ENCODE measurements at regions not wholly inside any gene's neighbourhood (a gene's known extent, or its start where the extent isn't known, plus 50 kb on each side); places are given as distances from the start of the nearest gene placed in this dataset.

DNA sequence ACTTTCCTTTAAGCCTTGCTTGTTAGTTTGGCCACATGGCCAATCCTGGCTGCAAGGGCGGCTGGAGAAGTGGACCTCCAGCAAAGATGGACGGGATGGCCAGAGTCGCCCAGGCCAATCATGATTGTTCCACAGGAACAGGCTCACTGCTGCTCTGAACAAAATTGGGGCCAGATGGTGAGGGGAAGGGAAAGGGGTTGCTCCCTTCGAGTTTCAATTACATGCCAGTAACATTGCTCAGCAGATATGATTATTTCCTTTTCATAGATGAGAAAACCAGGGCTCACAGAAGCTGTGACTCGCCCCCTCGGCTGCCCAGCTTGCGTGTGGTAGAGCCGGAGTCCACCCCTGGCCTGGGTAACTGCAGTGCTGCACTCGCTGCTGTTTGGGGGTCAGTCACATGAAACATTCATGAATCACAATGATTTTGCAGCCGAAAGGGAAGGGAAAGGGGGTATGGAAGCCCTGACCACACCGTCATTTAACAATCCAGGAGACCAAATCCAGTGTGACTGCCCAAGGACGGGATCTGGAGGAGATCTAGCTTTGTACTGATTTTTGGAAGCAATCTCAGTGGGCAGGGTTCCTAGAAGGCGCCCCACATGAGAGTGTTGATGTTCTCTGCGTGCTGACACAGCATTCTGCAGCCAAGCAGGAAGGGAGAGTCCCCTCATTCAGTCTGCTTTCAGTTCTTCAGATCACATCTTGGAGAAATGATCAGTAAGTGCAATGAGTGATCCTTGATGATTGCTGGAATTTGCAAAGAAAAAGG is 77.3 kb upstream of the MSX1 start:
- Mint-ChIP-seq H3K27ac (no peak overlapping the region), H3K4me1 (ENCODE audit: low read depth) (no peaks in the 10 kb centered on the region), H3K9me3 (peaks cover 13% of the 10 kb centered on the region), H3K36me3 (ENCODE audit: low read depth) (no peaks in the 10 kb centered on the region), H3K4me3 (no peak overlapping the region), H3K27me3 (ENCODE audit: low read depth) (no peaks in the 10 kb centered on the region)
- no peak for DNase-seq (ENCODE audit: low spot score)

DNA sequence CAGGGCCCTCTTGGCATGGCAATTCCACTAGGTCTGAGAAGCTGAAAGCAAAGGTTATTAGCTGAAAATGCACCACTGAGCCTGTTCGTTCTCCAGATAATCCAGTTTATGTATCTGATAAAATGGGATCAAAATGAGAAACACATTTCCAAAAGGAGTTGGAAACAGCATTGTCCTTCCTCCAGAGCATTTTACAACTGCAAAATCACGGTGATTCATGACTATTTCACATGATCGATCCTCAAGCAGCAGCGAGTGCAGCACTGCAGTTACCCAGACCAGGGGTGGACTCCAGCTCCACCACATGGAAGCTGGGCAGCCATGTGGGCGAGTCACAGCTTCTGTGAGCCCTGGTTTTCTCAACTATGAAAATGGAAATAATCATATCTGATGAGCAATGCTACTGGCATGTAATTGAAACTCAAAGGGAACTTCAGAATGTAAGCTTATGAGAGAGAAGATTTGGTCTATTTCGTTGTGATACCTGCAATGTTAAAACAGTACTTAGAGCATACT is 78.7 kb upstream of the MSX1 start:
- H3K27me3 Mint-ChIP-seq (ENCODE audit: low read depth): no peaks in the 10 kb centered on the region
- no peaks in the 10 kb centered on the region for H3K4me1 Mint-ChIP-seq (ENCODE audit: low read depth)
- DNase-seq (ENCODE audit: low spot score): no peak
- H3K27ac Mint-ChIP-seq: no peak overlapping the region
- H3K4me3 Mint-ChIP-seq: no peak overlapping the region
- peaks cover 7% of the 10 kb centered on the region for H3K9me3 Mint-ChIP-seq
- H3K36me3 Mint-ChIP-seq (ENCODE audit: low read depth): no peaks in the 10 kb centered on the region

DNA sequence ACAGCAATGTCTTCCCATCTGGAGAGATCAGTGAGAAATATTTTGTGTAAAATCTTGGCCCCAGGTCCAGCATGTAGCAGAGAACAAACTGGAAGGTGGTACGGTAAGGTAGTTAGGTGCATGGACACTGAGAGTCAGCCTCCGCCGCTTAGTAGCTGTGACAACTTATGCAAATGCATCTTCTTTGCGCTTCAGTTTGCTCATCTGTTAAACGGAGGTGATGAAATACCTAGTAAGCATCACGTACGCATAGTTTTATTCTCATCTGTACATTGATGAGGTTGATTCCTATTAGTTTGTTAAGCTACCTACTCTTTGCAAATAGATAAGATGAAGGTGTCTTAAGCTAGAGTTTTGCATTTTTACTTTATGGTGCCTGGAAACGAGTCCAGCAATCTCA is 80.0 kb upstream of the MSX1 start:
- Mint-ChIP-seq H3K27ac (no peak overlapping the region), H3K4me1 (ENCODE audit: low read depth) (no peaks in the 10 kb centered on the region)
- DNase-seq (ENCODE audit: low spot score): no peak

DNA sequence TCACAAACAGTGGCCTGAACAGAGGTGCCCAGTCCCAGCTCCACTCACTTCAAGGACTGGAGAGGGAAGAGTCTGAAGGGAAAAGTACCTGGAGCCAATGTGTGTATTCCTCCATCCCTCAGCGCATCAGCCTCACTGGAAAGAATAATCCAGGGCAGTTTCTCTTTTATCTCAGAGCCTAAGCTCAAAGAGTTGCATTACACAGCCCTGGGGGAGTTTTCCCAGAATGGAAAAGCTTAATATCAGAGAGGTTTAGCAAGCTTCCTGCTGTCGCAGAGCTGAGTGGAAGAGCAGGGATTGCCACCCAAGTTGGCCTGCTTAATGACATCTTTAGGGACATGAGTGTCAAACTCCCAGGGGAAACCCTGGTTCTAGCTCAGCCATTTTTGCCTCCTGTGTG is 80.4 kb upstream of the MSX1 start:
- Mint-ChIP-seq H3K9me3 (peaks cover 4% of the 10 kb centered on the region), H3K27me3 (ENCODE audit: low read depth) (no peaks in the 10 kb centered on the region), H3K36me3 (ENCODE audit: low read depth) (no peaks in the 10 kb centered on the region), H3K4me3 (no peak overlapping the region), H3K4me1 (ENCODE audit: low read depth) (no peaks in the 10 kb centered on the region), H3K27ac (no peak overlapping the region)
- no peak for DNase-seq (ENCODE audit: low spot score)

More for the DNA sequence above, 80.0 kb upstream of the MSX1 start:
- no peaks in the 10 kb centered on the region for H3K27me3 Mint-ChIP-seq (ENCODE audit: low read depth)
- H3K9me3 Mint-ChIP-seq: peaks cover 4% of the 10 kb centered on the region
- no peaks in the 10 kb centered on the region for H3K36me3 Mint-ChIP-seq (ENCODE audit: low read depth)
- no peak overlapping the region for H3K4me3 Mint-ChIP-seq

DNA sequence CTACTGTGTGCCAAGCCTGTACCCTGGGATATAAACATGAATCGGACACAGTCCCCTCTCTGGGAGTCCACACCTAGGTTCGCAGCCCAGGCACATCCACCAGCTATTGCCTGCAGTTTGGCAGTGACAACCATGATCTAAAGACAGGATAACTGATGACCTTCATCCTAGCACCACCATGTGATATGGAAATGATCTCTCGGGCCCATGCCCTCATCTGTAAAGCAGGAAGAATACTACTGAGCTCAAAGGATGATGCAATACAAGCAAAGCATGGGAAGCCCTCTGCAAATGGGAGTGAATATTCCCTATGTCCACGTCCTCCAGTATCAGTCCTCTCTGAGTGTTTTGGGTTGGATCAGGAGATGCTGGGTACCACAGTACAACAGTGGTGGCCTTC is 80.9 kb upstream of the MSX1 start:
- Mint-ChIP-seq H3K4me3 (no peak overlapping the region), H3K4me1 (ENCODE audit: low read depth) (no peaks in the 10 kb centered on the region), H3K27ac (no peak overlapping the region), H3K27me3 (ENCODE audit: low read depth) (no peaks in the 10 kb centered on the region), H3K36me3 (ENCODE audit: low read depth) (no peaks in the 10 kb centered on the region), H3K9me3 (peaks cover 4% of the 10 kb centered on the region)
- DNase-seq (ENCODE audit: low spot score): no peak

DNA sequence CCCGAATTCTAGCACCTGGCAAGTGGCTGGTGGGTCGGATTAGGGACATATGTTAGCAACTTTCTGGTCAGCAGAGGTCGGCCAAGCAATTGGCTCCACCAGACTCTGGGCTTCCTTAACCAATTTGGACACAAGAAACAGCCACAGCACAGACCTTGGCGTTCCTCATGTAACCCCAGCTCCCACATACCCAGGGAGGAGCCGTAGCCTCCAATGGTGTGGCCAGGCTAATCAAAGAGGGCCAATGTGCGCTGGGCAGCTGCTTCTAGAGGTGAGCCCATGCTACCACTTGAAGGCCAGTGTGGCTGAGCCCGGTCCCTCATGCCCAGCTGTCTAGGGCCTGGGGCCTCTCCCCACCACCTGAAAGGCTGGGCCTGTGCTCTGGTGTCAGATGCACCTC is 82.5 kb upstream of the MSX1 start:
- Mint-ChIP-seq H3K27ac (no peak overlapping the region), H3K9me3 (peaks cover 4% of the 10 kb centered on the region), H3K36me3 (ENCODE audit: low read depth) (no peaks in the 10 kb centered on the region), H3K4me1 (ENCODE audit: low read depth) (no peaks in the 10 kb centered on the region), H3K27me3 (ENCODE audit: low read depth) (no peaks in the 10 kb centered on the region), H3K4me3 (no peak overlapping the region)
- DNase-seq (ENCODE audit: low spot score): no peak

DNA sequence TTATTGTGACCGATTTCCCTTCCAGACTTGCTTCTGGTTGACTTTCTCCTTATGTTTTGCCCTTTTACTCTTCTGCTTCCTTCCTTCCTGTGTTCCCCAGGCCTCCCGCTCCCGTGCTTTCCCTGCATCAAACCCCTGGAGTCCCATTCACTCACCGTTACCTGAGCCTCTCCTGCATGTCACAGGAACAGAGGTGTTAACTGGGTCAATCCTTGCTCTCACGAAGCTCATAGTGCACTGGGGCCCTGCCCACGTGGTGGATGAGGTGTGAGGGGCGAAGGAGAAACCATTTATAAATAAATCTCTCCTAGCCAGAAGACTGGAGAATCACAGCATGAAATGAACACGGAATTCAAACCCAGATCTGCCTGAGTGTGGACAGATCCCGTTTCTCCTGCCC is 83.1 kb upstream of the MSX1 start:
- H3K27ac Mint-ChIP-seq: no peak overlapping the region
- DNase-seq (ENCODE audit: low spot score): no peak
- no peaks in the 10 kb centered on the region for H3K27me3 Mint-ChIP-seq (ENCODE audit: low read depth)
- H3K4me3 Mint-ChIP-seq: no peak overlapping the region
- no peaks in the 10 kb centered on the region for H3K4me1 Mint-ChIP-seq (ENCODE audit: low read depth)
- H3K9me3 Mint-ChIP-seq: peaks cover 4% of the 10 kb centered on the region
- no peaks in the 10 kb centered on the region for H3K36me3 Mint-ChIP-seq (ENCODE audit: low read depth)

DNA sequence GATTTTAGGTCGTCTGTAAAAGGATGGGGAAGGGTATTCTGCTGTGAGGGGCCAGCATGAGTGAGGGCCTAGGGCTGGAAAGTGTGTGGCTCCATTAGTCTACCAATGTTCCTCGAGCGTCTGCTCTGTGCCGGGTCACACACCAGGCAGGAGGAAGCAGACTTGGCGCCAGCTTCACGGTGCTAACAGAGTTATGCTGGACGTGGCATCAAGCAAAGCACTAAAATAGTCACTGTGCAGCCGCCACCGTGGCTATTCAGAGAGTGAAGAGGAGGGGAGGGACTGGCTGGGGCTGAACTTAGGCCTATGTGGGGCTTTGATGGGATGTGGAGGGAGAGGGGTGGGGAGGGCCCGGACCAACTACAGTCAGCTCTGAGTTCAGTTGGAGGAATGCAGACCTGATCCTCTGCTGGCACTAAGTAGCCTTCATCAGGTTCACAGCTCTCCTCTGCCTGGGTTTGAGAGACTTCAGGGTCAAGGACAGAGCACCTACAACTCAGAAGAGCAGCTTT is 83.9 kb upstream of the MSX1 start:
- Mint-ChIP-seq H3K36me3 (ENCODE audit: low read depth) (no peaks in the 10 kb centered on the region), H3K27ac (no peak overlapping the region), H3K4me3 (no peak overlapping the region), H3K27me3 (ENCODE audit: low read depth) (no peaks in the 10 kb centered on the region), H3K4me1 (ENCODE audit: low read depth) (no peaks in the 10 kb centered on the region), H3K9me3 (peaks cover 4% of the 10 kb centered on the region)
- DNase-seq (ENCODE audit: low spot score): no peak

DNA sequence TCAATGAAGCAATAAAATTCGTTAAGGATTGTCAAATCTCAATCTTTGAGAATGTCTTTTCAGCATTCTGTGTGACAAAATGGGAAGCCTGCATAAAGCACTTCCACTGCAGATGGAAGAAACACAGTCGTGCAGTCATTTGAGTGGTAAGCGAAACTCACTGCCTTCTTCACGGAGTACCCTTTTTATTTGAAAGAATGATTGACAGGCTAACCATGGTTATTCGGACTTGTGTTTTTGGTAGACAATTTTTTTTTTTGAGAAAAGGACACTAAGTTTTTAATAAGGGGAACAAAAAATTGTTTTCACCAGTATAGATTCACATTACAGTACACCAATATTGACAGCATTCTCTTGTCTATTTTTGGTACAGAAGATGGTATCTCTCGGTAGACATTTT is 86.9 kb upstream of the MSX1 start:
- no peak overlapping the region for H3K27ac Mint-ChIP-seq
- no peak overlapping the region for H3K4me3 Mint-ChIP-seq
- peaks cover 2% of the 10 kb centered on the region for H3K9me3 Mint-ChIP-seq
- no peak for DNase-seq (ENCODE audit: low spot score)
- H3K36me3 Mint-ChIP-seq (ENCODE audit: low read depth): no peaks in the 10 kb centered on the region
- no peaks in the 10 kb centered on the region for H3K4me1 Mint-ChIP-seq (ENCODE audit: low read depth)
- no peaks in the 10 kb centered on the region for H3K27me3 Mint-ChIP-seq (ENCODE audit: low read depth)

DNA sequence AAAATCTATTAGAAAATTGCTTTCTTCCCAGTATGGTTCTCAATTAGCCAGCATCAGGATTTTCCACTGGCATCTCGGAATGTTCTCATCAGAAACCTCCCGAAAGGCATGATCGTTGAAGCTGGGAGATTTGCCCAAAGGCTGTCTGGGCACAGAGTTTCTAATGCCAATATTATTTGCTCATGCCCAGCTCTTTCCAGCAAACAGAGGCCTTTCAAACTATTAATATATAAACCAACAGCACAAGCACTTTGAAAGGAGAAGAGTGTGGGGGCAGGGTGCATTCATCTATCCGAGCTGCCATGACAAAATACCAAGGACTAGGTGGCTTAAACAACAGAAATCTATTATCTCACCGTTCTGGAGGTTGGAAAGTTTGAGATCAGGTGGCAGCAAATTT is 88.3 kb upstream of the MSX1 start:
- Mint-ChIP-seq H3K4me3 (no peak overlapping the region), H3K9me3 (peaks cover 5% of the 10 kb centered on the region), H3K27me3 (ENCODE audit: low read depth) (no peaks in the 10 kb centered on the region), H3K36me3 (ENCODE audit: low read depth) (peaks cover 2% of the 10 kb centered on the region), H3K27ac (no peak overlapping the region), H3K4me1 (ENCODE audit: low read depth) (no peaks in the 10 kb centered on the region)
- no peak for DNase-seq (ENCODE audit: low spot score)

DNA sequence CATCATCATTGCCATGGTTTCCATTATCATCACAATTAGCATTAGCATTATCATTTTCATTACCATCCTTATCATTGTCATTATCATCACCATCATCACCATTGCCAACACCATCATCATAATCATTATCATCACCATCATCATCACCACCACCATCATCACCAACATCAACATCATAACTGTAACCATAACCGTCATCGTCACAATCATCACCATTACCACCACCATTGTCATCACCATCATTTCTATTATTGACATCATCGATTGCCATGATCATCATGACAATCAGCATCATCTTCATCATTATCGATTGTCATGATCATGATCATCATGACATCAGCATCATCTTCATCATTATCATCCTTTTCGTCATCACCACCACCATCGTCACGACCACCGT is 88.9 kb upstream of the MSX1 start:
- H3K9me3 Mint-ChIP-seq: peaks cover 5% of the 10 kb centered on the region
- H3K27me3 Mint-ChIP-seq (ENCODE audit: low read depth): no peaks in the 10 kb centered on the region
- no peaks in the 10 kb centered on the region for H3K4me1 Mint-ChIP-seq (ENCODE audit: low read depth)

DNA sequence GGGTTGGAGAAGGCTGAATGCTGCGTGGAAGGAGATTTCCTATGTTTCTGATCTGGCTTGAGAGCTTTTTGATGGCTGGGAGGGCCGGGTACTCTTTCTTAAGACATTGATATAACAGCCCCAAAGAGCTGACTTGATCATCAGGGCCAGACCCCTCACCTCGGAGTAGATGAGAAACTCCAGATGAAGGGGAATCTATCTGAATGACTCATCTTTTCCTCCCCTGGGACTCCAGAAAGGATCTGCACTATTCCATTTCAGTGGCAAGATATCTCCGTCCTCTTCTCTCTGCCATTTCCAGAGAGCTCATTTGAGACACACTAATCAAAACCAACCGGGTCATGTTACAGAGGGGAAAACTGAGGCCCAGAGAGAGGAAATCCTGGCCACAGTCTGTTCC is 92.9 kb upstream of the MSX1 start:
- peaks cover 2% of the 10 kb centered on the region for H3K36me3 Mint-ChIP-seq (ENCODE audit: low read depth)
- H3K27ac Mint-ChIP-seq: no peak overlapping the region
- H3K9me3 Mint-ChIP-seq: peaks cover 5% of the 10 kb centered on the region
- H3K4me1 Mint-ChIP-seq (ENCODE audit: low read depth): peaks cover 10% of the 10 kb centered on the region
- H3K27me3 Mint-ChIP-seq (ENCODE audit: low read depth): no peaks in the 10 kb centered on the region
- DNase-seq (ENCODE audit: low spot score): no peak
- H3K4me3 Mint-ChIP-seq: no peak overlapping the region

More for the DNA sequence above, 88.9 kb upstream of the MSX1 start:
- no peak overlapping the region for H3K4me3 Mint-ChIP-seq
- DNase-seq (ENCODE audit: low spot score): no peak
- peaks cover 2% of the 10 kb centered on the region for H3K36me3 Mint-ChIP-seq (ENCODE audit: low read depth)
- no peak overlapping the region for H3K27ac Mint-ChIP-seq

DNA sequence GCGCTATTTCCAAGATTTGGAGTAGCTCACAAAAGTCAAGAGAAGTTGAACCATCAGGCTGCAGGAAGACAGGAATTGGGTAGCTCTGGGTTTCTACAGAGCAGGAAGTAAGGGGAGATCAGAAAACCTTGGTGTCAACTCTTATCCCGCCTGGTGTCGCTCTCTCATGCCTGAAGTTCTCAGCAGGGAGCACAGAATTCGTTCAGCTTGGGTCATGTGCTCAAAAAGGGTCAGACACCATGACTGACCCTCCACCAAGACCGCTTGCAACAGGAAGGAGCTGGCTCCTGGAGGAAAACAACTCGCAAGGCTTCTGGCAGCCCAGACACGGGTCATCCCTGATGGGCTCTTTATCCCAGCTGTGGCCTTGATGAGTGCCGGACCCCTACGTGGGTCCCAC is 93.7 kb upstream of the MSX1 start:
- H3K4me1 Mint-ChIP-seq (ENCODE audit: low read depth): peaks cover 10% of the 10 kb centered on the region
- peaks cover 2% of the 10 kb centered on the region for H3K36me3 Mint-ChIP-seq (ENCODE audit: low read depth)
- no peak for DNase-seq (ENCODE audit: low spot score)
- no peak overlapping the region for H3K27ac Mint-ChIP-seq
- H3K4me3 Mint-ChIP-seq: no peak overlapping the region
- peaks cover 5% of the 10 kb centered on the region for H3K9me3 Mint-ChIP-seq
- no peaks in the 10 kb centered on the region for H3K27me3 Mint-ChIP-seq (ENCODE audit: low read depth)

DNA sequence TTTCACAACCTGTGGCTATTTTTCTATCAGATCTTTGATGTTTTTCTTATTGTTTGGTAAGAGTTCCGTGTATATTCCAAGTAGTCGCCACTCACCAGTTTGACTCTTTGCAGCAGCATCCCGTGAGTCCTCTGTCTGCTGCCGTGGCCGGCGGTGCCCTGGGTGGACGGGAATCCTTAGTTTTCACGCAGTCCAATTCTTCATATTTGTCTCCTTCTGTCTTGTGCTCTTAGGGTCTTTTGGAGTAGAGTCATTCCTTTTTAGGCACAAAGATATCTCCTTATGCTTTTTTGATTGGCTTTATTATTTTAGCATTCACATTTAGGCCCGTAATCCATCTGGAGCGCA is 94.9 kb upstream of the MSX1 start:
- no peak overlapping the region for H3K27ac Mint-ChIP-seq
- no peak for DNase-seq (ENCODE audit: low spot score)
- peaks cover 10% of the 10 kb centered on the region for H3K4me1 Mint-ChIP-seq (ENCODE audit: low read depth)
- H3K36me3 Mint-ChIP-seq (ENCODE audit: low read depth): peaks cover 2% of the 10 kb centered on the region
- no peak overlapping the region for H3K4me3 Mint-ChIP-seq
- peaks cover 5% of the 10 kb centered on the region for H3K9me3 Mint-ChIP-seq
- H3K27me3 Mint-ChIP-seq (ENCODE audit: low read depth): no peaks in the 10 kb centered on the region

All from T-helper 2 cell treated with Interferon-gamma antibody and Interleukin-4, amounts not matched to agents 5 μg/mL and 100 μg/mL, for 36 hours (primary cell).